ENCODE measurements at regions not wholly inside any gene's neighbourhood (a gene's known extent, or its start where the extent isn't known, plus 50 kb on each side); places are given as distances from the start of the nearest gene placed in this dataset.

GRCh38 chrX:74251006-74251930 lies 52.7 kb upstream of the ZCCHC13 start:
- Histone ChIP-seq H3K27ac (peak overlapping the region; percentile 77), H3K27me3 (no peaks in the 10 kb centered on the region), H3K9me2 (replicated peaks; ENCODE audit: insufficient read depth) (no peaks in the 10 kb centered on the region), H3K36me3 (replicated peaks; ENCODE audit: insufficient read depth, low read depth) (no peaks in the 10 kb centered on the region), H3K9me3 (ENCODE audit: low read depth) (no peaks in the 10 kb centered on the region), H3K4me2 (peak overlapping the region; percentile 14), H3K4me1 (ENCODE audit: insufficient read depth) (no peaks in the 10 kb centered on the region), H4K20me1 (ENCODE audit: insufficient read depth, poor library complexity, severe bottlenecking) (no peaks in the 10 kb centered on the region), H2AFZ (no peak overlapping the region), H3K79me2 (peaks cover 3% of the 10 kb centered on the region), H3K4me3 (no peak overlapping the region)
- TF ChIP-seq EZH2phosphoT487 (IDR thresholded peaks at IDR 0.05; ENCODE audit: low read depth, severe bottlenecking, unreplicated experiment) (no peak), CTCF (IDR thresholded peaks at IDR 0.05; ENCODE audit: poor library complexity) (no peak), EZH2 (IDR thresholded peaks at IDR 0.05; ENCODE audit: borderline replicate concordance) (no peak)
- WGBS (ENCODE audit: low lambda C conversion rate, missing lambda C conversion rate), result 58% methylated on average over 2 of the region's 2 CpGs
- peak; percentile 55 for DNase-seq (ENCODE audit: low spot score)

- Histone ChIP-seq H4K20me1 (ENCODE audit: insufficient read depth, poor library complexity, severe bottlenecking) (no peaks in the 10 kb centered on the region), H3K27ac (peak overlapping the region; percentile 77), H2AFZ (no peak overlapping the region), H3K9me3 (ENCODE audit: low read depth) (no peaks in the 10 kb centered on the region), H3K27me3 (no peaks in the 10 kb centered on the region), H3K36me3 (replicated peaks; ENCODE audit: insufficient read depth, low read depth) (no peaks in the 10 kb centered on the region), H3K4me1 (ENCODE audit: insufficient read depth) (no peaks in the 10 kb centered on the region), H3K4me3 (no peak overlapping the region), H3K9me2 (replicated peaks; ENCODE audit: insufficient read depth) (no peaks in the 10 kb centered on the region), H3K79me2 (peaks cover 3% of the 10 kb centered on the region), H3K4me2 (peak overlapping the region; percentile 14)
- WGBS (ENCODE audit: low lambda C conversion rate, missing lambda C conversion rate), result 65% methylated on average over 2 of the region's 2 CpGs
- no peak for DNase-seq (ENCODE audit: low spot score)
- no peak for TF ChIP-seq CTCF (IDR thresholded peaks at IDR 0.05; ENCODE audit: poor library complexity)
- TF ChIP-seq EZH2phosphoT487 (IDR thresholded peaks at IDR 0.05; ENCODE audit: low read depth, severe bottlenecking, unreplicated experiment), result no peak
- no peak for TF ChIP-seq EZH2 (IDR thresholded peaks at IDR 0.05; ENCODE audit: borderline replicate concordance)
Measured at GRCh38 chrX:74250574-74250973, 53.4 kb upstream of the ZCCHC13 start.

GRCh38 chrX:74249963-74250362 lies 54.0 kb upstream of the ZCCHC13 start:
- H3K9me2 ChIP-seq (replicated peaks; ENCODE audit: insufficient read depth), result no peaks in the 10 kb centered on the region
- H3K4me2 ChIP-seq, result peak overlapping the region; percentile 7
- no peak overlapping the region for H3K4me3 ChIP-seq
- peak; percentile 15 for DNase-seq (ENCODE audit: low spot score)
- TF ChIP-seq EZH2phosphoT487 (IDR thresholded peaks at IDR 0.05; ENCODE audit: low read depth, severe bottlenecking, unreplicated experiment) (no peak), EZH2 (IDR thresholded peaks at IDR 0.05; ENCODE audit: borderline replicate concordance) (no peak), CTCF (IDR thresholded peaks at IDR 0.05; ENCODE audit: poor library complexity) (no peak)
- peak overlapping the region; percentile 77 for H3K27ac ChIP-seq
- H3K4me1 ChIP-seq (ENCODE audit: insufficient read depth), result no peaks in the 10 kb centered on the region
- peaks cover 7% of the 10 kb centered on the region for H3K79me2 ChIP-seq
- no peaks in the 10 kb centered on the region for H4K20me1 ChIP-seq (ENCODE audit: insufficient read depth, poor library complexity, severe bottlenecking)
- no peak overlapping the region for H2AFZ ChIP-seq
- no peaks in the 10 kb centered on the region for H3K27me3 ChIP-seq
- no peaks in the 10 kb centered on the region for H3K36me3 ChIP-seq (replicated peaks; ENCODE audit: insufficient read depth, low read depth)
- WGBS (ENCODE audit: low lambda C conversion rate, missing lambda C conversion rate), result 43% methylated on average over 11 of the region's 11 CpGs
- H3K9me3 ChIP-seq (ENCODE audit: low read depth), result no peaks in the 10 kb centered on the region

All from hepatocyte (in vitro differentiated cells).